Thoracic aorta (tissue), 2 donors: ENCODE measurements at regions not wholly inside any gene's neighbourhood (a gene's known extent, or its start where the extent isn't known, plus 50 kb on each side); places are given as distances from the start of the nearest gene placed in this dataset.

ENCODE experiments used
- ATAC-seq: fragments of 150-250 bp; one replicate; pipeline ENCODE4 v1.8.0; 2017; ENCODE audit warnings: low read depth; ENCODE audit not compliant: insufficient number of reproducible peaks, low FRiP score
- DNase-seq: peaks from one replicate; pipeline ENCODE4 v3.0.0-alpha.2; 2020; ENCODE audit warnings: low spot score
- H3K27ac ChIP-seq, 2 donors: fragments of 200-600 bp; sonication (generic); 1 replicate in 1 of 2; 2 replicates in 1 of 2; pipeline ENCODE4 v1.5.1; 2016; ENCODE audit warnings: mild to moderate bottlenecking in 2 of 2, moderate library complexity in 2 of 2
- H3K27me3 ChIP-seq: fragments of 200-600 bp; sonication (generic); replicated peaks from 2 replicates; pipeline ENCODE4 v1.6.0; 2016; ENCODE audit warnings: mild to moderate bottlenecking; ENCODE audit not compliant: insufficient read depth
- H3K36me3 ChIP-seq: fragments of 200-600 bp; sonication (generic); one replicate; pipeline ENCODE4 v1.5.1; 2016
- H3K4me1 ChIP-seq, 2 donors: fragments of 200-600 bp; sonication (generic); 1 replicate in 1 of 2; 2 replicates in 1 of 2; pipeline versions ENCODE4 v1.5.1 to v1.6.0; 2016; ENCODE audit warnings: low read depth in 2 of 2, mild to moderate bottlenecking in 1 of 2; ENCODE audit not compliant: control insufficient read depth in 1 of 2
- H3K4me3 ChIP-seq: fragments of 200-600 bp; sonication (generic); 2 replicates; pipeline ENCODE4 v1.5.1; 2016; ENCODE audit warnings: mild to moderate bottlenecking
- H3K9me3 ChIP-seq: fragments of 200-600 bp; sonication (generic); 2 replicates; pipeline ENCODE4 v1.5.1; 2016
- TF ChIP-seq, protein P1 (sequence below): fragments of 200-600 bp; sonication (generic); IDR thresholded peaks from one replicate; pipeline ENCODE4 v1.5.1; 2019; ENCODE audit warnings: antibody characterized with exemption

DNA sequence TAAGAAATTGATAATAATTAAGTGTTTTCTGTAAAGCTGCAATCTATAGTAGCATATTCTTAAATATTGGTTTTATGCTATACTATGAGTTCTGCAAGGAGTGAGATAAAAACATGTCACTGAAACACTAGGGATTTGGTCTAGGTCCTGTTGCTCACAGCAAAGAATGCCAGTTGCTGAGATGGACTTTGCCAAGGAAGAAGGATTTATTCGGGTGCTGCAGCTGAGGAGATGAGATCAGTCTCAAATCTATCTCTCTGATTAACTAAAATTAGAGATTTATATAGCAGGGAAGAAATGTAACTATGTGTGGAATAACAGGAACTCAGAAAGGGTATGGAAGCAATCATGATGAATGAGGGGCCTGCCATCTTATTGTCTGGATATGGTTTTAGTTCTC lies 1569.9 kb downstream of the PCDH7 start:
- Histone ChIP-seq H3K27me3 (no peaks in the 10 kb centered on the region), H3K4me1 (no peaks in the 10 kb centered on the region), H3K36me3 (no peaks in the 10 kb centered on the region), H3K4me3 (no peak overlapping the region), H3K27ac (no peak overlapping the region), H3K9me3 (no peaks in the 10 kb centered on the region)
- no peak for ATAC-seq
- no peak for DNase-seq
- TF ChIP-seq, protein P1, sequence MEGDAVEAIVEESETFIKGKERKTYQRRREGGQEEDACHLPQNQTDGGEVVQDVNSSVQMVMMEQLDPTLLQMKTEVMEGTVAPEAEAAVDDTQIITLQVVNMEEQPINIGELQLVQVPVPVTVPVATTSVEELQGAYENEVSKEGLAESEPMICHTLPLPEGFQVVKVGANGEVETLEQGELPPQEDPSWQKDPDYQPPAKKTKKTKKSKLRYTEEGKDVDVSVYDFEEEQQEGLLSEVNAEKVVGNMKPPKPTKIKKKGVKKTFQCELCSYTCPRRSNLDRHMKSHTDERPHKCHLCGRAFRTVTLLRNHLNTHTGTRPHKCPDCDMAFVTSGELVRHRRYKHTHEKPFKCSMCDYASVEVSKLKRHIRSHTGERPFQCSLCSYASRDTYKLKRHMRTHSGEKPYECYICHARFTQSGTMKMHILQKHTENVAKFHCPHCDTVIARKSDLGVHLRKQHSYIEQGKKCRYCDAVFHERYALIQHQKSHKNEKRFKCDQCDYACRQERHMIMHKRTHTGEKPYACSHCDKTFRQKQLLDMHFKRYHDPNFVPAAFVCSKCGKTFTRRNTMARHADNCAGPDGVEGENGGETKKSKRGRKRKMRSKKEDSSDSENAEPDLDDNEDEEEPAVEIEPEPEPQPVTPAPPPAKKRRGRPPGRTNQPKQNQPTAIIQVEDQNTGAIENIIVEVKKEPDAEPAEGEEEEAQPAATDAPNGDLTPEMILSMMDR: no peak

DNA sequence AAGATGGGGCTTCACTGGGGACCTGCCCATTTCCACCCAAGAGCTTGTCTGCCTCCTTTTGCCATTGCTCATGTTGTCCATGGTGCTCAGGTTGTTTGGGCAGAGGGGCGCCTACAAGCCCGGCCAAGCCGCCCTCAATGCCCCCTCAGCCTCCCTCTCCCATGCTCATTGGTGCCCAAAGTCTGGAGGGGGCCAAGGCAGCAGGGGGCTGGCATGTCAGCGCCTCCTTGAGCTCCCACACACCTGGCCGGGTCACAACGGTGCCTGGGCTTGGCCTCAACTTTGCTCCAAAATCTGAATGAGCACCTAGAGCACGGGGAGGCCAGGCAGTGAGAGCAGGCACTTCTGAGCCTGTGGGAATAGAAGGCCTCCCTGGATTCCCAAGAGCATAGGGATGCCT lies 1598.8 kb downstream of the PCDH7 start:
- Histone ChIP-seq H3K27ac (no peak overlapping the region), H3K27me3 (no peaks in the 10 kb centered on the region), H3K4me3 (no peak overlapping the region), H3K9me3 (no peaks in the 10 kb centered on the region), H3K4me1 (no peaks in the 10 kb centered on the region), H3K36me3 (no peaks in the 10 kb centered on the region)
- ATAC-seq: no peak
- TF ChIP-seq, protein P1: no peak
- DNase-seq: no peak

GRCh38 chr4:32321421-32321820 lies 1601.3 kb downstream of the PCDH7 start:
- DNase-seq: no peak
- H3K4me3 ChIP-seq: no peak overlapping the region
- no peaks in the 10 kb centered on the region for H3K27me3 ChIP-seq
- no peaks in the 10 kb centered on the region for H3K9me3 ChIP-seq
- no peak for ATAC-seq
- H3K36me3 ChIP-seq: no peaks in the 10 kb centered on the region
- TF ChIP-seq, protein P1: no peak
- no peaks in the 10 kb centered on the region for H3K4me1 ChIP-seq
- H3K27ac ChIP-seq: no peak overlapping the region

DNA sequence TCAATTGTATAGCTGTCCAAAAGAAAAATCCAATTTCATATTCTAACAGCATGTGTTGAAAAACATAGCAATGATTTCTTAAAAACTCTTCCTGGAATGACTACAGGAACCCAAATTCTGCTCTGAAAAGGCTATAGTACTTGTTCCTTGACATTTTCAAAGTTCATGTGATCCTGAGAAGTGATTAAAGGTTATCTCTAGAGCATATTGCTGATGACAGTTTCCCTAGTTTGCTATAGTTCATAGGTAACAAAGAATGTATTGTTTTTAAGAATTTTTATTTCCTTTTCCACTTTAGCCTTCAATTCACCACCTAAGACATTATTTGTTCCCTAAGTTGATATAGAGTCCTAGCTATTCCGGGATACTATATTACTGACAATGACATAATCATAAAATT lies 1614.6 kb downstream of the PCDH7 start:
- H3K27ac ChIP-seq: no peak overlapping the region

GRCh38 chr4:32337403-32337802 lies 1617.2 kb downstream of the PCDH7 start:
- Histone ChIP-seq H3K27ac (no peak overlapping the region), H3K27me3 (no peaks in the 10 kb centered on the region), H3K36me3 (no peaks in the 10 kb centered on the region), H3K9me3 (no peaks in the 10 kb centered on the region), H3K4me1 (no peaks in the 10 kb centered on the region), H3K4me3 (no peak overlapping the region)
- ATAC-seq (no peak), DNase-seq (no peak)
- TF ChIP-seq, protein P1: no peak

More for the DNA sequence above, 1614.6 kb downstream of the PCDH7 start:
- ATAC-seq: no peak
- DNase-seq: no peak
- Histone ChIP-seq H3K36me3 (no peaks in the 10 kb centered on the region), H3K4me3 (no peak overlapping the region), H3K27me3 (no peaks in the 10 kb centered on the region), H3K4me1 (no peaks in the 10 kb centered on the region), H3K9me3 (no peaks in the 10 kb centered on the region)
- TF ChIP-seq, protein P1: no peak
